Stomach (tissue), 8 donors: ENCODE measurements at regions not wholly inside any gene's neighbourhood (a gene's known extent, or its start where the extent isn't known, plus 50 kb on each side); places are given as distances from the start of the nearest gene placed in this dataset.

Experiments
- DNase-seq, 2 donors: peaks; one replicate each; pipeline versions ENCODE4 v3.0.0 to v3.0.0-alpha.2; 2013 to 2019
- H3K27ac ChIP-seq, 5 donors: fragments of 200-600 bp in 4 of 5; sonication (generic) in 4 of 5; one replicate each; pipeline ENCODE4 v1.5.1; 2013 to 2019; ENCODE audit warnings: mild to moderate bottlenecking in 1 of 5, moderate library complexity in 1 of 5
- H3K27me3 ChIP-seq, 3 donors: fragments of 200-600 bp; sonication (generic); one replicate each; pipeline ENCODE4 v1.5.1; 2017 to 2019; ENCODE audit warnings: mixed run types in 1 of 3
- H3K36me3 ChIP-seq, 4 donors: fragments of 200-600 bp; sonication (generic); 1 replicate in 3 of 4; 2 replicates in 1 of 4; pipeline ENCODE4 v1.5.1; 2016 to 2019
- H3K4me1 ChIP-seq, 4 donors: fragments of 200-600 bp; sonication (generic); one replicate each; pipeline ENCODE4 v1.5.1; 2016 to 2019
- H3K4me3 ChIP-seq, 4 donors: fragments of 200-600 bp; sonication (generic) in 3 of 4; one replicate each; pipeline ENCODE4 v1.5.1; 2016 to 2019; ENCODE audit warnings: mild to moderate bottlenecking in 1 of 4
- H3K9me3 ChIP-seq, 4 donors: fragments of 200-600 bp; sonication (generic); one replicate each; pipeline ENCODE4 v1.5.1; 2016 to 2019
- CTCF ChIP-seq, 7 experiments: fragments of 450-650 bp in 4 of 7; fragments of 200-600 bp in 3 of 7; sonication (generic) in 3 of 7; IDR thresholded peaks; one replicate each; pipeline ENCODE4 v1.5.1; 2016 to 2019; ENCODE audit warnings: antibody characterized with exemption in 7 of 7, control low read depth in 2 of 7, mild to moderate bottlenecking in 1 of 7
- EP300 ChIP-seq: sonication (generic); formaldehyde crosslinking; IDR thresholded peaks from one replicate; pipeline ENCODE4 v1.6.1; 2017; ENCODE audit warnings: antibody characterized with exemption
- POLR2A ChIP-seq, 4 donors: fragments of 450-650 bp; IDR thresholded peaks; one replicate each; pipeline ENCODE4 v1.6.1; 2016; ENCODE audit warnings: antibody characterized with exemption in 4 of 4, control low read depth in 2 of 4, mild to moderate bottlenecking in 1 of 4, moderate library complexity in 1 of 4
- POLR2AphosphoS5 ChIP-seq, 3 donors: sonication (generic); formaldehyde crosslinking; IDR thresholded peaks; one replicate each; pipeline ENCODE4 v1.6.1; 2016; ENCODE audit warnings: antibody characterized with exemption in 3 of 3
- WGBS, 5 donors: extraction: QIAGEN DNeasy Blood & Tissue Kit in 3 of 5; methylation state at CpG; one replicate each; pipeline versions ENCODE4 v1.1.5 to v1.1.7; 2013 to 2018; 5-methylcytosine and 5-hydroxymethylcytosine counted together
- intact Hi-C: fragments of 100-400 bp; cut with DNase I; formaldehyde crosslinking; loops from one replicate; pipeline ENCODE4 v1.15.1; 2023; ENCODE audit warnings: low total_unique reads
- donor health status: healthy with polysubstance abuse.
- donor health status: Bipolar disorder and iron deficiency.
- donor health status: healthy.

GRCh38 chr9:119788921-119789320 is 419.7 kb upstream of the BRINP1 start:
- Histone ChIP-seq H3K27me3 (no peaks in the 10 kb centered on the region), H3K36me3 (no peaks in the 10 kb centered on the region), H3K27ac (no peak overlapping the region), H3K9me3 (no peaks in the 10 kb centered on the region), H3K4me1 (peaks cover 0 to 4% (median 0%) of the 10 kb centered on the region in 4 donors), H3K4me3 (no peak overlapping the region)
- WGBS, 5 donors = 50 to 64% (median 53%) methylated on average over 2 of the region's 2 CpGs
- no peak for TF ChIP-seq EP300
- DNase-seq = no peak
- intact Hi-C loops = no loop called here

- H3K36me3 ChIP-seq = no peaks in the 10 kb centered on the region
- H3K4me1 ChIP-seq = no peaks in the 10 kb centered on the region
- H3K27ac ChIP-seq = no peak overlapping the region
- intact Hi-C loops = no loop called here
- H3K4me3 ChIP-seq = no peak overlapping the region
- no peak for TF ChIP-seq POLR2AphosphoS5 (IDR thresholded peaks at IDR 0.05)
- TF ChIP-seq POLR2A (IDR thresholded peaks at IDR 0.05) = no peak
- no peak for TF ChIP-seq CTCF (IDR thresholded peaks at IDR 0.05)
- no peak for TF ChIP-seq EP300
- H3K27me3 ChIP-seq = no peaks in the 10 kb centered on the region
- H3K9me3 ChIP-seq = no peaks in the 10 kb centered on the region
- DNase-seq = peak in 1 of 2 donors; percentile 52
These were observed 412.7 kb upstream of the BRINP1 start for GRCh38 chr9:119781886-119782285.

GRCh38 chr9:119775410-119775809 is 406.2 kb upstream of the BRINP1 start:
- no peaks in the 10 kb centered on the region for H3K36me3 ChIP-seq
- H3K27me3 ChIP-seq = no peaks in the 10 kb centered on the region
- 52 to 65% (median 55%) methylated on average over 3 of the region's 3 CpGs for WGBS, 5 donors
- TF ChIP-seq POLR2AphosphoS5 (IDR thresholded peaks at IDR 0.05) (no peak), EP300 (no peak), CTCF (IDR thresholded peaks at IDR 0.05) (no peak), POLR2A (IDR thresholded peaks at IDR 0.05) (no peak)
- no peaks in the 10 kb centered on the region for H3K9me3 ChIP-seq
- intact Hi-C loops = no loop called here
- H3K27ac ChIP-seq = no peak overlapping the region
- no peaks in the 10 kb centered on the region for H3K4me1 ChIP-seq
- no peak for DNase-seq
- no peak overlapping the region for H3K4me3 ChIP-seq

- TF ChIP-seq POLR2AphosphoS5 (IDR thresholded peaks at IDR 0.05) (no peak), CTCF (IDR thresholded peaks at IDR 0.05) (no peak), POLR2A (IDR thresholded peaks at IDR 0.05) (no peak), EP300 (no peak)
- Histone ChIP-seq H3K9me3 (no peaks in the 10 kb centered on the region), H3K4me3 (no peak overlapping the region), H3K36me3 (no peaks in the 10 kb centered on the region), H3K4me1 (no peaks in the 10 kb centered on the region), H3K27me3 (no peaks in the 10 kb centered on the region), H3K27ac (no peak overlapping the region)
- no peak for DNase-seq
- 48 to 58% (median 57%) methylated on average over 2 of the region's 2 CpGs for WGBS, 5 donors
- intact Hi-C loops = no loop called here
These were observed 404.6 kb upstream of the BRINP1 start for GRCh38 chr9:119773823-119774222.

- H3K27me3 ChIP-seq = no peaks in the 10 kb centered on the region
- TF ChIP-seq CTCF (IDR thresholded peaks at IDR 0.05) (no peak), EP300 (no peak), POLR2A (IDR thresholded peaks at IDR 0.05) (no peak), POLR2AphosphoS5 (IDR thresholded peaks at IDR 0.05) (no peak)
- intact Hi-C loops = no loop called here
- no peaks in the 10 kb centered on the region for H3K4me1 ChIP-seq
- no peak overlapping the region for H3K27ac ChIP-seq
- 91 to 96% (median 92%) methylated on average over 1 of the region's 1 CpG for WGBS, 5 donors
- DNase-seq = no peak
- H3K4me3 ChIP-seq = no peak overlapping the region
- no peaks in the 10 kb centered on the region for H3K9me3 ChIP-seq
- H3K36me3 ChIP-seq = no peaks in the 10 kb centered on the region
These were observed 402.1 kb upstream of the BRINP1 start for GRCh38 chr9:119771341-119771740.
